ENCODE measurements at regions not wholly inside any gene's neighbourhood (a gene's known extent, or its start where the extent isn't known, plus 50 kb on each side); places are given as distances from the start of the nearest gene placed in this dataset.
"Not testable (repeated sequence)": the region's sequence is repeated elsewhere in the genome, so short reads cannot be mapped to it uniquely, and the experiment has no call there.

DNA sequence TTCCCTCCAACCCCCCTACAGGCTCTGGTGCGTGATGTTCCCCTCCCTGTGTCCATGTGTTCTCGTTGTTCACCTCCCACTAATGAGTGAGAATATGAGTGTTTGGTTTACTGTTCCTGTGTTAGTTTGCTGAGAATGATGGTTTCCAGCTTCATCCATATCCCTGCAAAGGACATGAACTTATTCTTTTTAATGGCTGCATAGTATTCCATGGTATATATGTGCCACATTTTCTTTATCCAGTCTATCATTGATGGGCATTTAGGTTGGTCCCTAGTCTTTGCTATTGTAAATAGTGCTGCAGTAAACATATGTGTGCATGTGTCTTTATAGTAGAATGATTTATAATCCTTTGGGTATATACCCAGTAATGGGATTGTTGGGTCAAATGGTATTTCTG lies 175.5 kb upstream of the DTNA start:
- TF ChIP-seq, protein P1, sequence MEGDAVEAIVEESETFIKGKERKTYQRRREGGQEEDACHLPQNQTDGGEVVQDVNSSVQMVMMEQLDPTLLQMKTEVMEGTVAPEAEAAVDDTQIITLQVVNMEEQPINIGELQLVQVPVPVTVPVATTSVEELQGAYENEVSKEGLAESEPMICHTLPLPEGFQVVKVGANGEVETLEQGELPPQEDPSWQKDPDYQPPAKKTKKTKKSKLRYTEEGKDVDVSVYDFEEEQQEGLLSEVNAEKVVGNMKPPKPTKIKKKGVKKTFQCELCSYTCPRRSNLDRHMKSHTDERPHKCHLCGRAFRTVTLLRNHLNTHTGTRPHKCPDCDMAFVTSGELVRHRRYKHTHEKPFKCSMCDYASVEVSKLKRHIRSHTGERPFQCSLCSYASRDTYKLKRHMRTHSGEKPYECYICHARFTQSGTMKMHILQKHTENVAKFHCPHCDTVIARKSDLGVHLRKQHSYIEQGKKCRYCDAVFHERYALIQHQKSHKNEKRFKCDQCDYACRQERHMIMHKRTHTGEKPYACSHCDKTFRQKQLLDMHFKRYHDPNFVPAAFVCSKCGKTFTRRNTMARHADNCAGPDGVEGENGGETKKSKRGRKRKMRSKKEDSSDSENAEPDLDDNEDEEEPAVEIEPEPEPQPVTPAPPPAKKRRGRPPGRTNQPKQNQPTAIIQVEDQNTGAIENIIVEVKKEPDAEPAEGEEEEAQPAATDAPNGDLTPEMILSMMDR (IDR thresholded peaks at IDR 0.05; ENCODE audit: low read length) = not testable (repeated sequence)
- TF ChIP-seq EZH2 (IDR thresholded peaks at IDR 0.05; ENCODE audit: borderline replicate concordance, low read length) = not testable (repeated sequence)
